ENCODE measurements at regions not wholly inside any gene's neighbourhood (a gene's known extent, or its start where the extent isn't known, plus 50 kb on each side); places are given as distances from the start of the nearest gene placed in this dataset.

DNA sequence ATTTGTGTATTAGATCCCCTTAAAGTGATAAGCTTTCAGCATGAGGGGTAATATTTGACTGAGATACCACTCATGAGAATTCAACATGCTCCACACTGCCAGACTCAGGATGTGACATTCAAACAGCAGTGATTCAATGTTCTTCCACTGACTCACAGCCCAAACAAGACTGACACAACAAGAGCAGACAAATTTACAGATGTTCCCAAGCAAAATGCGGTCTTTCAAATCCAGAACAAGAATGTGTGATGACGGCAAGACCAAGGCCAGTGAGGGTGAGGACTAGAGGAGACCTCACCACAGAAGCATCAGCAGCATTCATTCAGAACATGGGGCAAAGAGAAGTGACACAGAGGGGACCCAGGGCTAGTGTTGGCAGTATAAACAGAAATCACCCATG, 99.3 kb upstream of the GRIA3 start:
- 90 to 100% methylated on average over 2 of the region's 2 CpGs for WGBS, 2 donors
- Histone ChIP-seq H3K4me3 (replicated peaks in 1 of 3) (no peak overlapping the region), H3K4me1 (no peaks in the 10 kb centered on the region), H3K36me3 (no peaks in the 10 kb centered on the region), H3K9me3 (no peaks in the 10 kb centered on the region), H3K27me3 (no peaks in the 10 kb centered on the region), H3K27ac (no peak overlapping the region)
- DNase-seq, result no peak
- no peak for TF ChIP-seq POLR2A (IDR thresholded peaks at IDR 0.05)
- TF ChIP-seq, protein P1, sequence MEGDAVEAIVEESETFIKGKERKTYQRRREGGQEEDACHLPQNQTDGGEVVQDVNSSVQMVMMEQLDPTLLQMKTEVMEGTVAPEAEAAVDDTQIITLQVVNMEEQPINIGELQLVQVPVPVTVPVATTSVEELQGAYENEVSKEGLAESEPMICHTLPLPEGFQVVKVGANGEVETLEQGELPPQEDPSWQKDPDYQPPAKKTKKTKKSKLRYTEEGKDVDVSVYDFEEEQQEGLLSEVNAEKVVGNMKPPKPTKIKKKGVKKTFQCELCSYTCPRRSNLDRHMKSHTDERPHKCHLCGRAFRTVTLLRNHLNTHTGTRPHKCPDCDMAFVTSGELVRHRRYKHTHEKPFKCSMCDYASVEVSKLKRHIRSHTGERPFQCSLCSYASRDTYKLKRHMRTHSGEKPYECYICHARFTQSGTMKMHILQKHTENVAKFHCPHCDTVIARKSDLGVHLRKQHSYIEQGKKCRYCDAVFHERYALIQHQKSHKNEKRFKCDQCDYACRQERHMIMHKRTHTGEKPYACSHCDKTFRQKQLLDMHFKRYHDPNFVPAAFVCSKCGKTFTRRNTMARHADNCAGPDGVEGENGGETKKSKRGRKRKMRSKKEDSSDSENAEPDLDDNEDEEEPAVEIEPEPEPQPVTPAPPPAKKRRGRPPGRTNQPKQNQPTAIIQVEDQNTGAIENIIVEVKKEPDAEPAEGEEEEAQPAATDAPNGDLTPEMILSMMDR (IDR thresholded peaks at IDR 0.05), result no peak
- intact Hi-C loops (cut with DNase I), result no loop called here

DNA sequence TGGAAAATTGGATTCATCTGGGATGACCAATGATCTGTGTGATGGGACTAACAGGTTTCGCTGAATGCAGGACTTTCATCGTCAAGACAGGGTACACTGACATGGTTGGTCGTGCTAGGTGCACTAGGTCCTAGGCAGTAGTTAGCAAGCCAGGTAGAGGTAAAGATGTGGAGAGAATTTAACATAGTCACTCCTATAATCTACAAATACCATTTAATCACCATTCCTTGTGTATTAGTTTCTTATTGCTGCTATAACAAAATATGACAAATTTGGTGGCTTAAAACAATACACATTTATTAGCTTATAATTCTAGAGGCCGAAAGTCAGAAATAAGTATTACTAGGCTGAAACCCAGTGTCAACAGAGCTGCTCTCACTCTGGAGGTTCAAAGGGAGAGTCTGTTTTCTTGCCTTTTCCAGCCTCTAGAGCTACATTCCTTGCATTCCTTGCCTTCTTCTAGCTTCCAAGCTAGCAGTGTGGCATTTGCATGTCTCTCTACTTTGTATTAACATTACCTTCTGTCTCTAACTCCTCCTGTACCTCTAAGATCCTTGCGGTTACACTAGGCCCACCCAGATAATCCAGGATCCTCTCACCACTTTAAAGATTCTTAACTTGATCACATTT, 98.7 kb upstream of the GRIA3 start:
- H3K27ac ChIP-seq, result no peak overlapping the region
- intact Hi-C loops (cut with DNase I), result no loop called here
- no peak overlapping the region for H3K4me3 ChIP-seq (replicated peaks in 1 of 3)
- 72 to 73% methylated on average over 5 of the region's 5 CpGs for WGBS, 2 donors
- DNase-seq, result no peak
- no peaks in the 10 kb centered on the region for H3K36me3 ChIP-seq
- H3K9me3 ChIP-seq, result no peaks in the 10 kb centered on the region
- no peaks in the 10 kb centered on the region for H3K4me1 ChIP-seq
- H3K27me3 ChIP-seq, result no peaks in the 10 kb centered on the region
- no peak for TF ChIP-seq POLR2A (IDR thresholded peaks at IDR 0.05)
- TF ChIP-seq, protein P1 (IDR thresholded peaks at IDR 0.05), result no peak

DNA sequence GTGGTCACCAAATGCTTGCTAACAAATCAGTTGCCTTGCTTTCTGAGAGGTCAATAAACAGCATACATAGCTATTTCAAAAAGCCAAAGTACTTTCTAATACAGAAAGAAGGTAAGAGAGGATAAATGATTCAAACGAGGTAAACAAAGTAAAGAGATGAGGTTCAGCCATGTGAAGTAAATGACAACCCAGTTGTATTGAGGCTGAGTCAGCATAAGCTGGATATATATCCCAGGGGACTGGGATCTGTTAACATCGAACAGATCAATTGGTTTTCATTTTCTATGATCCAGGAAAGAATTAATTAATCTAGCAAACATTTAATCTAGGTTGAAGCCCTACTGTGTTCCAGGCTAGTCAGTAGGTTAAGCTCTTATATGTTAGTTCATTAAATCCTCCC, 97.3 kb upstream of the GRIA3 start:
- 85 to 86% methylated on average over 2 of the region's 2 CpGs for WGBS, 2 donors
- no peak for TF ChIP-seq POLR2A (IDR thresholded peaks at IDR 0.05)
- TF ChIP-seq, protein P1 (IDR thresholded peaks at IDR 0.05), result no peak

DNA sequence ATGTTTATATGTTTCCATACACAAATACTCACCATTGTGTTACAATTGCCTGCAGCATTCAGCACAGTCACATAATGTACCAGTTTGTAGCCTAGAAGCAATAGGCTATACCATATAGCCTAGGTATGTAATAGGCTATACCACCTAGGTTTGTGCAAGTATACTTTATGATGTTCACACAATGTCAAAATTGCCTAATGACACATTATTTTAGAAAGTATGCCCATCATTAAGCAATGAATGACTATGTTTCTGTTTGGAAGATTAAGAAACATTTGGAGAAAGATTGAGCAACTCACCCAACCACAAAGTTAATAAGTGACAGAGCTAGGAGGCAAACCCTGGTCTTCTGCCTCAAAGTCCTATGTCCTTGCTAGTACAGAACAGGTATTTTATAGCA, 96.8 kb upstream of the GRIA3 start:
- H3K27ac ChIP-seq, result no peak overlapping the region
- no peak overlapping the region for H3K4me3 ChIP-seq (replicated peaks in 1 of 3)
- intact Hi-C loops (cut with DNase I), result no loop called here
- TF ChIP-seq POLR2A (IDR thresholded peaks at IDR 0.05), result no peak
- TF ChIP-seq, protein P1 (IDR thresholded peaks at IDR 0.05), result no peak
- no peaks in the 10 kb centered on the region for H3K27me3 ChIP-seq
- no peak for DNase-seq
- H3K9me3 ChIP-seq, result no peaks in the 10 kb centered on the region
- H3K4me1 ChIP-seq, result no peaks in the 10 kb centered on the region
- H3K36me3 ChIP-seq, result no peaks in the 10 kb centered on the region

More for the DNA sequence above, 97.3 kb upstream of the GRIA3 start:
- Histone ChIP-seq H3K27ac (no peak overlapping the region), H3K36me3 (no peaks in the 10 kb centered on the region), H3K4me3 (replicated peaks in 1 of 3) (no peak overlapping the region), H3K9me3 (no peaks in the 10 kb centered on the region), H3K4me1 (no peaks in the 10 kb centered on the region), H3K27me3 (no peaks in the 10 kb centered on the region)
- DNase-seq, result no peak
- intact Hi-C loops (cut with DNase I), result no loop called here

DNA sequence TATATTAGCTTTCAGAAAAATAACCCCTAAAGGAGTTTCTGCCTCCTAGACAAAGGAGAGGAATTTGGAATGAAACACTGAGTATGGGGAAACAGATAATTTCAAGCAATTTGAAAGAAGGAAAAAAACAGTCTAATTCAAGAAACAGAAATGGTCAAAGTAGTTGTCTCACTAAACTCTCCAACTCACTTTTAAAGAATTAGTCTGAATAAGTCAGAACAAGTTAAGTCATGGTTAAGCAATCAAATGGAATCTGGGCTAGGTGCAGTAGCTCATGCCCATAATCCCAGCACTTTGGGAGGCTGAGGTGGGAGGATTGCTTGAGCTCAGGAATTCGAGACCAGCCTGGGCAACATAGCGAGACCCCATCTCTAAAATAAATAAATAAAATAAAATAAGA, 95.7 kb upstream of the GRIA3 start:
- TF ChIP-seq POLR2A (IDR thresholded peaks at IDR 0.05), result no peak
- WGBS, 2 donors, result 83 to 84% methylated on average over 2 of the region's 2 CpGs
- intact Hi-C loops (cut with DNase I), result no loop called here
- H3K9me3 ChIP-seq, result no peaks in the 10 kb centered on the region
- no peaks in the 10 kb centered on the region for H3K4me1 ChIP-seq
- DNase-seq, result no peak
- H3K4me3 ChIP-seq (replicated peaks in 1 of 3), result no peak overlapping the region
- no peak overlapping the region for H3K27ac ChIP-seq
- no peaks in the 10 kb centered on the region for H3K36me3 ChIP-seq
- H3K27me3 ChIP-seq, result no peaks in the 10 kb centered on the region

DNA sequence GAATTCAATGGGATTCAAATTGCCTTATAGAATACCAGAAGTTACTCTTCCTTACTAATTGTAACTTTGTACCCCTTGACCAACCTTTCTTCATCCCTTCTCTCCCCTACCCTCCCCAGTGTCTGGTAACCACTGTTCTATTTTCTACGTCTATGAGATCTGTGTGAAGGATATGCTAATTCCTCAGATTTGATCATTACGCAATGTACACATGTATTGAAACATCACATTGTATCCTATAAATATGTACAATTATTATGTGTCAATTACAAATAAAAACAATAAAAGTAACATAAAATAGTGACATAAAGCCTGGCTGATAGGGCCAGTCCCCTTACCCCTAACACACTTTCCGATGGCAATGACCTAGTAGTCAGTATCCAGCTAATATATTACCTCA, 95.1 kb upstream of the GRIA3 start:
- H3K4me1 ChIP-seq, result no peaks in the 10 kb centered on the region
- H3K9me3 ChIP-seq, result no peaks in the 10 kb centered on the region
- WGBS, 2 donors, result 94 to 95% methylated on average over 3 of the region's 3 CpGs
- H3K27ac ChIP-seq, result no peak overlapping the region
- no peaks in the 10 kb centered on the region for H3K27me3 ChIP-seq
- DNase-seq, result no peak
- H3K36me3 ChIP-seq, result no peaks in the 10 kb centered on the region
- intact Hi-C loops (cut with DNase I), result no loop called here
- H3K4me3 ChIP-seq (replicated peaks in 1 of 3), result no peak overlapping the region
- TF ChIP-seq, protein P1 (IDR thresholded peaks at IDR 0.05), result no peak
- no peak for TF ChIP-seq POLR2A (IDR thresholded peaks at IDR 0.05)

Measured in thyroid gland (tissue), 4 donors.